Loucy (cell line): ENCODE measurements at regions not wholly inside any gene's neighbourhood (a gene's known extent, or its start where the extent isn't known, plus 50 kb on each side); places are given as distances from the start of the nearest gene placed in this dataset.

Source experiments
- CTCF ChIP-seq: fragments of 200-600 bp; sonication (generic); conservative IDR thresholded peaks from 2 replicates; pipeline ENCODE4 v1.5.1; 2014; ENCODE audit warnings: mild to moderate bottlenecking, antibody characterized with exemption, low read length
- EZH2phosphoT487 ChIP-seq: fragments of 200-600 bp; IDR thresholded peaks from 2 replicates; pipeline ENCODE4 v1.6.1; 2018; ENCODE audit warnings: antibody characterized with exemption, mild to moderate bottlenecking, moderate library complexity, borderline replicate concordance

GRCh38 chr2:66667301-66667700, 232.4 kb downstream of the MEIS1 start:
- TF ChIP-seq CTCF = no peak
- TF ChIP-seq EZH2phosphoT487 = no peak
